ENCODE measurements at regions not wholly inside any gene's neighbourhood (a gene's known extent, or its start where the extent isn't known, plus 50 kb on each side); places are given as distances from the start of the nearest gene placed in this dataset.
A peak's percentile ranks its signal among the peaks of the same experiment; 100 is the strongest.
"Not testable (repeated sequence)": the region's sequence is repeated elsewhere in the genome, so short reads cannot be mapped to it uniquely, and the experiment has no call there.

- Mint-ChIP-seq H3K9me3 (no peaks in the 10 kb centered on the region), H3K27me3 (ENCODE audit: low read depth in 2 of 2) (peaks cover 0 to 3% of the 10 kb centered on the region in 2 donors), H3K4me3 (no peak overlapping the region), H3K36me3 (no peaks in the 10 kb centered on the region), H3K4me1 (no peaks in the 10 kb centered on the region), H3K27ac (no peak overlapping the region)
- 72% methylated on average over 4 of the region's 4 CpGs for WGBS (ENCODE audit: insufficient coverage)
- intact Hi-C loops (cut with micrococcal nuclease) = no loop called here
- Histone ChIP-seq H3K4me1 (ENCODE audit: control insufficient read depth, insufficient read depth, low read length) (no peaks in the 10 kb centered on the region), H3K9me3 (ENCODE audit: control insufficient read depth, insufficient read depth, low read length) (no peaks in the 10 kb centered on the region), H3K36me3 (ENCODE audit: control insufficient read depth, insufficient read depth, low read length) (no peaks in the 10 kb centered on the region), H3K4me3 (ENCODE audit: low read length) (no peak overlapping the region), H3K27ac (ENCODE audit: low read length) (no peak overlapping the region), H3K27me3 (ENCODE audit: control insufficient read depth, insufficient read depth, low read length) (peaks cover 9% of the 10 kb centered on the region)
- DNase-seq = no peak
- TF ChIP-seq CTCF (IDR thresholded peaks at IDR 0.05) = no peak
- no peak for ATAC-seq
Observed at GRCh38 chr16:87121816-87122215, 195.4 kb downstream of the C16orf95 start.

- no peak for TF ChIP-seq CTCF (IDR thresholded peaks at IDR 0.05)
- H3K4me3 Mint-ChIP-seq = no peak overlapping the region
- no peak for ATAC-seq
Observed at GRCh38 chr16:87123356-87124001, 193.7 kb downstream of the C16orf95 start.

GRCh38 chr16:87124405-87124804 lies 192.8 kb downstream of the C16orf95 start:
- H3K36me3 ChIP-seq (ENCODE audit: control insufficient read depth, insufficient read depth, low read length); H3K4me3 ChIP-seq (ENCODE audit: low read length); H3K9me3 Mint-ChIP-seq; H3K36me3 Mint-ChIP-seq; H3K9me3 ChIP-seq (ENCODE audit: control insufficient read depth, insufficient read depth, low read length); H3K4me1 Mint-ChIP-seq; H3K4me1 ChIP-seq (ENCODE audit: control insufficient read depth, insufficient read depth, low read length); intact Hi-C loops (cut with micrococcal nuclease); H3K27ac Mint-ChIP-seq; H3K4me3 Mint-ChIP-seq; H3K27me3 Mint-ChIP-seq (ENCODE audit: low read depth in 2 of 2); DNase-seq; H3K27me3 ChIP-seq (ENCODE audit: control insufficient read depth, insufficient read depth, low read length); H3K27ac ChIP-seq (ENCODE audit: low read length): not testable (repeated sequence)
- 97% methylated on average over 9 of the region's 9 CpGs for WGBS (ENCODE audit: insufficient coverage)
- peak in 1 of 3 donors; percentile 21 for ATAC-seq

More at GRCh38 chr16:87123356-87124001, 193.7 kb downstream of the C16orf95 start:
- H3K4me1 Mint-ChIP-seq = no peaks in the 10 kb centered on the region
- no peaks in the 10 kb centered on the region for H3K4me1 ChIP-seq (ENCODE audit: control insufficient read depth, insufficient read depth, low read length)
- intact Hi-C loops (cut with micrococcal nuclease) = no loop called here
- no peak overlapping the region for H3K4me3 ChIP-seq (ENCODE audit: low read length)
- no peak for DNase-seq
- no peaks in the 10 kb centered on the region for H3K27me3 ChIP-seq (ENCODE audit: control insufficient read depth, insufficient read depth, low read length)
- H3K36me3 ChIP-seq (ENCODE audit: control insufficient read depth, insufficient read depth, low read length) = no peaks in the 10 kb centered on the region
- H3K27ac ChIP-seq (ENCODE audit: low read length) = no peak overlapping the region
- no peaks in the 10 kb centered on the region for H3K36me3 Mint-ChIP-seq
- H3K9me3 ChIP-seq (ENCODE audit: control insufficient read depth, insufficient read depth, low read length) = no peaks in the 10 kb centered on the region
- H3K9me3 Mint-ChIP-seq = no peaks in the 10 kb centered on the region
- no peak overlapping the region for H3K27ac Mint-ChIP-seq
- H3K27me3 Mint-ChIP-seq (ENCODE audit: low read depth in 2 of 2) = no peaks in the 10 kb centered on the region
- WGBS (ENCODE audit: insufficient coverage) = 96% methylated on average over 12 of the region's 12 CpGs

GRCh38 chr16:87125206-87126155 lies 191.7 kb downstream of the C16orf95 start:
- Histone ChIP-seq H3K36me3 (ENCODE audit: control insufficient read depth, insufficient read depth, low read length) (no peaks in the 10 kb centered on the region), H3K4me3 (ENCODE audit: low read length) (no peak overlapping the region), H3K27me3 (ENCODE audit: control insufficient read depth, insufficient read depth, low read length) (no peaks in the 10 kb centered on the region), H3K27ac (ENCODE audit: low read length) (no peak overlapping the region), H3K9me3 (ENCODE audit: control insufficient read depth, insufficient read depth, low read length) (no peaks in the 10 kb centered on the region), H3K4me1 (ENCODE audit: control insufficient read depth, insufficient read depth, low read length) (no peaks in the 10 kb centered on the region)
- 91% methylated on average over 37 of the region's 38 CpGs for WGBS (ENCODE audit: insufficient coverage)
- DNase-seq (no peak), ATAC-seq (peak in 1 of 3 donors; percentile 16)
- intact Hi-C loops (cut with micrococcal nuclease) = no loop called here
- Mint-ChIP-seq H3K36me3 (no peaks in the 10 kb centered on the region), H3K27me3 (ENCODE audit: low read depth in 2 of 2) (no peaks in the 10 kb centered on the region), H3K4me1 (no peaks in the 10 kb centered on the region), H3K27ac (no peak overlapping the region), H3K9me3 (peaks cover 2 to 3% of the 10 kb centered on the region in 2 donors), H3K4me3 (no peak overlapping the region)
- TF ChIP-seq CTCF (IDR thresholded peaks at IDR 0.05) = no peak

All from natural killer cell (primary cell).